A673 (cell line): ENCODE measurements at regions not wholly inside any gene's neighbourhood (a gene's known extent, or its start where the extent isn't known, plus 50 kb on each side); places are given as distances from the start of the nearest gene placed in this dataset.
"Not testable (repeated sequence)": the region's sequence is repeated elsewhere in the genome, so short reads cannot be mapped to it uniquely, and the experiment has no call there.

ENCODE experiments used
- CTCF ChIP-seq: fragments of 300-800, 200-600 bp; sonication (generic); conservative IDR thresholded peaks from 2 replicates; pipeline ENCODE4 v1.5.1; 2017; ENCODE audit warnings: low read depth, mild to moderate bottlenecking, antibody characterized with exemption, low read length, moderate library complexity, mixed read lengths
- EZH2 ChIP-seq: fragments of 200-600 bp; sonication (generic); IDR thresholded peaks from 2 replicates; pipeline ENCODE4 v1.6.1; 2017; ENCODE audit warnings: borderline replicate concordance, low read depth, mild to moderate bottlenecking, mixed read lengths, antibody characterized with exemption, low read length; ENCODE audit not compliant: poor library complexity, severe bottlenecking

DNA sequence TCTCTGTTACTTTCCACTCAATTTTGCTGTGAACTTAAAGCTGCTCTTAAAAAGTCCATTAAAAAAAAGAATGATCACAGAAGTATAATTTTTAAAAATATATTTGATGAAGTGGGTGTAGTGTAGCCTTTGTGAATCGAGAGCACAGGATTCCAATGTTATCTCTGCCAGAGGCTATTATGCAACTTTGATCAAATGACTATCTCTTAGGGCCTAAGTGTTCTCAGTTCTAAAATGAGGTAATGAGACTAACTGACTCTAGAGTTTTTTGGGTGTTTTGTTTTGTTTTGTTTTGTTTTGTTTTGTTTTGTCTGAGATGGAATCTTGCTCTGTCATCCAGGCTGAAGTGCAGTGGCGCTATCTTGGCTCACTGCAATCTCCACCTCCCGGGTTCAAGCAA is 147.5 kb downstream of the FAM72C start:
- not testable (repeated sequence) for TF ChIP-seq CTCF, EZH2
